Panc1 (cell line): ENCODE measurements at regions not wholly inside any gene's neighbourhood (a gene's known extent, or its start where the extent isn't known, plus 50 kb on each side); places are given as distances from the start of the nearest gene placed in this dataset.

Source experiments
- ATAC-seq: fragments of 200-7000 bp; cut with Tn5 transposase; 2 replicates; pipeline ENCODE4 v1.9.1; 2020; ENCODE audit warnings: mild to moderate bottlenecking, moderate library complexity
- BruUV-seq: library from RNA; stranded (reverse); fragments of 400-500 nt; replicated peaks from 2 replicates; lab custom pipeline; 2021; lab: Mats Ljungman, UMichigan
- CTCF ChIA-PET: fragments of 300-600 bp; sonication (Branson Sonifier 250); formaldehyde crosslinking; loops from one replicate; lab custom pipeline; 2022; ENCODE audit warnings: antibody characterized with exemption; lab: Charles Lee
- POLR2A ChIA-PET: fragments of 300-600 bp; sonication (Branson Sonifier 250); formaldehyde crosslinking; loops from one replicate; lab custom pipeline; 2022; ENCODE audit warnings: antibody characterized with exemption; lab: Charles Lee
- DNase-seq: peaks from one replicate; pipeline ENCODE4 v3.0.0-alpha.2; 2010; ENCODE audit warnings: low read depth, low spot score
- H3K27ac ChIP-seq: 2 replicates; pipeline ENCODE4 v1.5.1; 2011; ENCODE audit warnings: mild to moderate bottlenecking, low read length, inconsistent platforms
- H3K27me3 ChIP-seq: fragments of 200-500 bp; sonication (Bioruptor generic); 2 replicates; pipeline ENCODE4 v1.6.0; 2014; ENCODE audit warnings: low read length, inconsistent platforms; ENCODE audit not compliant: control insufficient read depth, insufficient read depth
- H3K36me3 ChIP-seq: fragments of 200-500 bp; sonication (Bioruptor generic); 2 replicates; pipeline ENCODE4 v1.5.1; 2014; ENCODE audit warnings: inconsistent platforms, mild to moderate bottlenecking, low read length, moderate library complexity; ENCODE audit not compliant: control insufficient read depth, insufficient read depth
- H3K4me1 ChIP-seq: 2 replicates; pipeline ENCODE4 v1.5.1; 2011; ENCODE audit warnings: inconsistent platforms, mild to moderate bottlenecking, low read length, moderate library complexity; ENCODE audit not compliant: control insufficient read depth, insufficient read depth
- H3K4me3 ChIP-seq, 2 experiments: 2 replicates each; pipeline ENCODE4 v1.5.1; 2011 to 2012; ENCODE audit warnings: low read depth in 2 of 2, low read length in 2 of 2, mild to moderate bottlenecking in 2 of 2, inconsistent platforms in 1 of 2, moderate library complexity in 1 of 2
- H3K9me3 ChIP-seq: fragments of 200-500 bp; sonication (Bioruptor generic); 2 replicates; pipeline ENCODE4 v1.5.1; 2014; ENCODE audit warnings: low read depth, mild to moderate bottlenecking, inconsistent platforms, low read length, moderate library complexity; ENCODE audit not compliant: control insufficient read depth, insufficient read depth
- CTCF ChIP-seq: fragments of 450-650 bp; IDR thresholded peaks from 2 replicates; pipeline ENCODE4 v1.5.1; 2017; ENCODE audit warnings: mild to moderate bottlenecking
- POLR2AphosphoS5 ChIP-seq: IDR thresholded peaks from 2 replicates; pipeline ENCODE4 v1.6.1; 2012; ENCODE audit warnings: mild to moderate bottlenecking, low read depth, low read length, moderate library complexity
- REST ChIP-seq, 2 experiments: IDR thresholded peaks; 2 replicates each; pipeline ENCODE4 v1.6.1; 2011 to 2012; ENCODE audit warnings: low read depth in 2 of 2, control low read depth in 1 of 2, low read length in 1 of 2, mild to moderate bottlenecking in 1 of 2, moderate library complexity in 1 of 2; ENCODE audit not compliant: insufficient read depth in 1 of 2
- SIN3A ChIP-seq: IDR thresholded peaks from 2 replicates; pipeline ENCODE4 v1.6.1; 2012; ENCODE audit warnings: low read depth, mild to moderate bottlenecking, low read length, moderate library complexity, borderline replicate concordance; ENCODE audit not compliant: insufficient read depth
- TCF7L2 ChIP-seq: IDR thresholded peaks from 2 replicates; pipeline ENCODE4 v1.6.1; 2011; ENCODE audit warnings: mild to moderate bottlenecking, low read depth, low read length, inconsistent platforms
- in situ Hi-C: cut with HindIII; loops from 2 replicates; pipeline ENCODE4 v1.10.0; 2016; ENCODE audit warnings: low sequenced_read_pairs, low pct_unique_long_range_greater_than_20kb
- intact Hi-C: fragments of 100-400 bp; cut with micrococcal nuclease; formaldehyde crosslinking; loops from one replicate; pipeline ENCODE4 v1.10.0; 2022; ENCODE audit not compliant: unreplicated experiment

- DNase-seq (no peak), ATAC-seq (no peak)
- H3K27ac ChIP-seq: no peak overlapping the region
- in situ Hi-C loops (no loop called here), intact Hi-C loops (no loop called here)
- TF ChIP-seq POLR2AphosphoS5 (no peak), CTCF (no peak), TCF7L2 (no peak)
- no peaks in the 10 kb centered on the region for H3K9me3 ChIP-seq
- H3K4me1 ChIP-seq: no peaks in the 10 kb centered on the region
- CTCF ChIA-PET: no interaction called here
- BruUV-seq: no TSS peak
- no peak overlapping the region for H3K4me3 ChIP-seq
- no peaks in the 10 kb centered on the region for H3K27me3 ChIP-seq
- POLR2A ChIA-PET: no interaction called here
- H3K36me3 ChIP-seq: no peaks in the 10 kb centered on the region; the same call in 1 of the 2 replicates
Observed at GRCh38 chr3:95265129-95265528, 1202.3 kb downstream of the NSUN3 start.

- ATAC-seq: no peak
- no peaks in the 10 kb centered on the region for H3K9me3 ChIP-seq
- H3K4me3 ChIP-seq: no peak overlapping the region
- TF ChIP-seq SIN3A (no peak), POLR2AphosphoS5 (no peak), REST (IDR thresholded peaks at IDR 0.05; ENCODE audit: insufficient read depth in 1 of 2, low read depth in 2 of 2, low read length in 1 of 2) (no peak), TCF7L2 (no peak), CTCF (no peak)
- no peak overlapping the region for H3K27ac ChIP-seq
- CTCF ChIA-PET: no interaction called here
- POLR2A ChIA-PET: no interaction called here
- intact Hi-C loops (no loop called here), in situ Hi-C loops (no loop called here)
- H3K36me3 ChIP-seq: no peaks in the 10 kb centered on the region
- H3K27me3 ChIP-seq: no peaks in the 10 kb centered on the region
- no TSS peak for BruUV-seq
- no peak for DNase-seq
- H3K4me1 ChIP-seq: no peaks in the 10 kb centered on the region
Observed at GRCh38 chr3:95271395-95271794, 1208.5 kb downstream of the NSUN3 start.
